Thoracic aorta (tissue), 2 donors: ENCODE measurements at regions not wholly inside any gene's neighbourhood (a gene's known extent, or its start where the extent isn't known, plus 50 kb on each side); places are given as distances from the start of the nearest gene placed in this dataset.

Experiments
- ATAC-seq: fragments of 150-250 bp; one replicate; pipeline ENCODE4 v1.8.0; 2017; ENCODE audit warnings: low read depth; ENCODE audit not compliant: insufficient number of reproducible peaks, low FRiP score
- DNase-seq: peaks from one replicate; pipeline ENCODE4 v3.0.0-alpha.2; 2020; ENCODE audit warnings: low spot score
- H3K27ac ChIP-seq, 2 donors: fragments of 200-600 bp; sonication (generic); 1 replicate in 1 of 2; 2 replicates in 1 of 2; pipeline ENCODE4 v1.5.1; 2016; ENCODE audit warnings: mild to moderate bottlenecking in 2 of 2, moderate library complexity in 2 of 2
- H3K27me3 ChIP-seq: fragments of 200-600 bp; sonication (generic); replicated peaks from 2 replicates; pipeline ENCODE4 v1.6.0; 2016; ENCODE audit warnings: mild to moderate bottlenecking; ENCODE audit not compliant: insufficient read depth
- H3K36me3 ChIP-seq: fragments of 200-600 bp; sonication (generic); one replicate; pipeline ENCODE4 v1.5.1; 2016
- H3K4me1 ChIP-seq, 2 donors: fragments of 200-600 bp; sonication (generic); 1 replicate in 1 of 2; 2 replicates in 1 of 2; pipeline versions ENCODE4 v1.5.1 to v1.6.0; 2016; ENCODE audit warnings: low read depth in 2 of 2, mild to moderate bottlenecking in 1 of 2; ENCODE audit not compliant: control insufficient read depth in 1 of 2
- H3K4me3 ChIP-seq: fragments of 200-600 bp; sonication (generic); 2 replicates; pipeline ENCODE4 v1.5.1; 2016; ENCODE audit warnings: mild to moderate bottlenecking
- H3K9me3 ChIP-seq: fragments of 200-600 bp; sonication (generic); 2 replicates; pipeline ENCODE4 v1.5.1; 2016
- TF ChIP-seq, protein P1 (sequence below): fragments of 200-600 bp; sonication (generic); IDR thresholded peaks from one replicate; pipeline ENCODE4 v1.5.1; 2019; ENCODE audit warnings: antibody characterized with exemption

DNA sequence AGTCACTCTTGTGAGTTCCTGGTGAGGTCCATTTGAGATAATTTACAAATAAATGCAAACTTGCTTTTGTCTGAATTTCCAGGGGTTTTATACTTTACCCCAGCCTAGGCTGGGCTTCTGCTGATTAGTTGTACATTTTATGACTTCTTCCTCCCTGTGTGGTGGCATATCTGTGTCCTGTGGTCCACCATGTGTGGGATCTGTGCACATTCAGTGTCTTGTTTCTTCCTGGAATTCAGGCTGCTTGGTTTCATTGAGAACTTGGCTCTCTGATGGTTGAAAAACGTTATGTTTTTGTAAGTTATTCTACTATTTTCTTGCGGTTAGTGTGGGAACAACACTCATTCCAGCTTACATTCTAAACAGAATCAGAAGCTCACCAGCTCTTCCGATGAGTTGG lies 523.4 kb upstream of the PFKP start:
- H3K27ac ChIP-seq: no peak overlapping the region
- TF ChIP-seq, protein P1, sequence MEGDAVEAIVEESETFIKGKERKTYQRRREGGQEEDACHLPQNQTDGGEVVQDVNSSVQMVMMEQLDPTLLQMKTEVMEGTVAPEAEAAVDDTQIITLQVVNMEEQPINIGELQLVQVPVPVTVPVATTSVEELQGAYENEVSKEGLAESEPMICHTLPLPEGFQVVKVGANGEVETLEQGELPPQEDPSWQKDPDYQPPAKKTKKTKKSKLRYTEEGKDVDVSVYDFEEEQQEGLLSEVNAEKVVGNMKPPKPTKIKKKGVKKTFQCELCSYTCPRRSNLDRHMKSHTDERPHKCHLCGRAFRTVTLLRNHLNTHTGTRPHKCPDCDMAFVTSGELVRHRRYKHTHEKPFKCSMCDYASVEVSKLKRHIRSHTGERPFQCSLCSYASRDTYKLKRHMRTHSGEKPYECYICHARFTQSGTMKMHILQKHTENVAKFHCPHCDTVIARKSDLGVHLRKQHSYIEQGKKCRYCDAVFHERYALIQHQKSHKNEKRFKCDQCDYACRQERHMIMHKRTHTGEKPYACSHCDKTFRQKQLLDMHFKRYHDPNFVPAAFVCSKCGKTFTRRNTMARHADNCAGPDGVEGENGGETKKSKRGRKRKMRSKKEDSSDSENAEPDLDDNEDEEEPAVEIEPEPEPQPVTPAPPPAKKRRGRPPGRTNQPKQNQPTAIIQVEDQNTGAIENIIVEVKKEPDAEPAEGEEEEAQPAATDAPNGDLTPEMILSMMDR: no peak
- no peak for ATAC-seq
- H3K9me3 ChIP-seq: no peaks in the 10 kb centered on the region
- no peak overlapping the region for H3K4me3 ChIP-seq
- DNase-seq: no peak
- H3K27me3 ChIP-seq: no peaks in the 10 kb centered on the region
- H3K36me3 ChIP-seq: no peaks in the 10 kb centered on the region
- H3K4me1 ChIP-seq: no peaks in the 10 kb centered on the region

DNA sequence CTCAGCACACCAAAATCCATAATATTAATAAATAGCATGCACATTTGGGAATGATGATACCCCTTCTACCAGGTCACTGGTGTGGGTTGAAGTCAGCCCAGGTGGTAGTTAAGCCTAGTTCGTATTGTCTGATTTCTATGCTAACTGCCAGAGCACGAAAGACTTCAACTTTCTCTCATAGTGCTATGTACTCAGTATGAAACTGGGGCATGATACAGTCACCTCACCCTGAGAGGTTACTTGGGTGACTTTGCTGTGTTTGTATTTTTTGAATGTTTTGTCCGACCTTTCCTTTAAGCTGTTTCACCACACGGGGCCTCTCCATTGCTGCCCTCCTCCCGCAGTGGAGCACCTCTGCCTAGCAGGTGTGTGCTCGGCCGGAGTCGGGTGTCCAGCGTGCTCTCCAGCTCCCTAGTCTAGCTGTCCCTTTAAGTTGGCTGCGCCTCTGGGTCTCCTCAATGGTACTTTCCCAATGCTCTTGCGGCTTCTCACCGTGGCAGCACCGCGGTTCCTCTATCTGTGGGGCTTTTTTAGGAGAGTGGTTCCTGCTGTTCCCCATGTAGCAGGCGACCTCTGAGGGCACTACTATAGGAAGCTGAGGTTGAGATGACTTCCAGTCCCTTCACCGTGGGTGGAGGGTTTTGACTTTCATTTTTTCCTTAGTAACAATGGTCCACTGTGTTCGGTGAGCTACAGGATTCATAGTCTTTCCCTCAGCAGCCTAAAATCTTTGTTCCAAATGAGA lies 524.0 kb upstream of the PFKP start:
- no peaks in the 10 kb centered on the region for H3K9me3 ChIP-seq
- H3K36me3 ChIP-seq: no peaks in the 10 kb centered on the region
- H3K4me1 ChIP-seq: no peaks in the 10 kb centered on the region
- no peak overlapping the region for H3K4me3 ChIP-seq
- DNase-seq (no peak), ATAC-seq (no peak)
- TF ChIP-seq, protein P1: no peak
- no peak overlapping the region for H3K27ac ChIP-seq
- no peaks in the 10 kb centered on the region for H3K27me3 ChIP-seq

DNA sequence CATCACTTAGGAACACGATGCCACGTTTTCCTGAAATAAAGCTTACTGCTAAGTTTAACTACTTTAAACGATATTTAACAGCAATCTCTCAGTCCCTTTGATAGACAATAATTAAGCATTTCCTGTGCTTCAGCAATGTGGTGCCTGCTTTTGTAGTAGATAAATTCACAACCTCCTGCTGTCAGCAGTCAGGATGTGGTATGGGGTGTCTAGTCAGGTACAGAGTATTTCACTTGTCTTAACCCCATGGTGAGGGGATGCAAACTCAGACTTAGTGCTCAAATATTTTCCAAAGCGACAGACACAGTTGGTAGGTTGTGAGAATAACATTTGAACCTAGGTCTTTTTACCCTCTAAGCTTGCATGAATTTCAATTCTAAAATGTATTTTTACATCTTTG lies 526.2 kb upstream of the PFKP start:
- no peaks in the 10 kb centered on the region for H3K4me1 ChIP-seq
- no peak overlapping the region for H3K4me3 ChIP-seq
- no peak overlapping the region for H3K27ac ChIP-seq
- no peak for ATAC-seq
- TF ChIP-seq, protein P1: no peak
- H3K9me3 ChIP-seq: no peaks in the 10 kb centered on the region
- H3K36me3 ChIP-seq: no peaks in the 10 kb centered on the region
- H3K27me3 ChIP-seq: no peaks in the 10 kb centered on the region
- no peak for DNase-seq

DNA sequence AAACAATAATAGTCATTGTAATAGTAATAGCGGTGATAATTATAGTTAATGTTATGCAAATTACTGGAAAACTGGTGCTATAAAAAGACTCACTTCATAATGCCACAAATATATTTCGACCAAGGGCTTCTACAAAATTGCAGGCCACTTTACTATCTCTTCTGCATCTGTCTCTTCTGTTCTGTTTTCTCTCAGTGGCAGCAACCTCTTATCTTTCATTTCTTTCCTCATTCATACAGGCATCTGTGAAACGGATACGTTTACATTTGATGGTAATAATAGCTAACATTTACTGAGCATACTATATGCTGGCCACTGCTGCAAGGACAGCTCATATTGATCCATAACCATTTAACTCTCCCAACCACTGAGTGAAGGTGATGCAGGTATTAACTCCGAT lies 537.4 kb upstream of the PFKP start:
- TF ChIP-seq, protein P1: no peak
- Histone ChIP-seq H3K36me3 (no peaks in the 10 kb centered on the region), H3K4me3 (no peak overlapping the region), H3K27ac (no peak overlapping the region), H3K4me1 (no peaks in the 10 kb centered on the region), H3K27me3 (no peaks in the 10 kb centered on the region), H3K9me3 (no peaks in the 10 kb centered on the region)
- no peak for ATAC-seq
- DNase-seq: no peak

DNA sequence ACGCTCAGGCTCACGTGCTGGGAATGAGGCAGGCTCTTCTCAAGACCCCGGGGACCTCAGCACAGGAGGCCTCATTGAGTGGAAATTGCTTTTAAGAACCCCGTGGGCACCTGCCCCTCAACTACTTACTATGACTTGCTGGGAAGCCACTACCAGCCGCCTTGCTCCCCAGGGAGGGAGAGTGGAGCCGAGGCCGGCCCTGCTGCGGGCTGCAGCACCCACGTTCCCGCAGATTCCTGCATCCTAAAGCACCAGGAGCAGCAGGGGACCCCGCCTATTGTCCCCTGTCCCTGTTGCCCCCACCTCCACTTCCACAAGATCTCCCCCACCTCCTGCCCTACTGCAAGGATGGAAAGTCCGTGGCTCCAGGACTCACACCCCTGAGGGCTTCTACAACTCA lies 541.6 kb upstream of the PFKP start:
- H3K4me3 ChIP-seq: no peak overlapping the region
- ATAC-seq (no peak), DNase-seq (no peak)
- H3K9me3 ChIP-seq: no peaks in the 10 kb centered on the region
- TF ChIP-seq, protein P1: no peak
- no peak overlapping the region for H3K27ac ChIP-seq
- H3K4me1 ChIP-seq: no peaks in the 10 kb centered on the region
- H3K27me3 ChIP-seq: no peaks in the 10 kb centered on the region
- no peaks in the 10 kb centered on the region for H3K36me3 ChIP-seq
